Body of pancreas (tissue), 4 donors: ENCODE measurements at regions not wholly inside any gene's neighbourhood (a gene's known extent, or its start where the extent isn't known, plus 50 kb on each side); places are given as distances from the start of the nearest gene placed in this dataset.

Experiments
- POLR2A ChIP-seq, 3 donors: fragments of 450-650 bp; IDR thresholded peaks; one replicate each; pipeline ENCODE4 v1.6.1; 2016; ENCODE audit warnings: antibody characterized with exemption in 3 of 3, mild to moderate bottlenecking in 2 of 3
- TF ChIP-seq, protein P1 (sequence below), 7 experiments: fragments of 450-650 bp in 4 of 7; fragments of 200-600 bp in 3 of 7; sonication (generic) in 3 of 7; IDR thresholded peaks; one replicate each; pipeline ENCODE4 v1.5.1; 2016 to 2019; ENCODE audit warnings: antibody characterized with exemption in 7 of 7

DNA sequence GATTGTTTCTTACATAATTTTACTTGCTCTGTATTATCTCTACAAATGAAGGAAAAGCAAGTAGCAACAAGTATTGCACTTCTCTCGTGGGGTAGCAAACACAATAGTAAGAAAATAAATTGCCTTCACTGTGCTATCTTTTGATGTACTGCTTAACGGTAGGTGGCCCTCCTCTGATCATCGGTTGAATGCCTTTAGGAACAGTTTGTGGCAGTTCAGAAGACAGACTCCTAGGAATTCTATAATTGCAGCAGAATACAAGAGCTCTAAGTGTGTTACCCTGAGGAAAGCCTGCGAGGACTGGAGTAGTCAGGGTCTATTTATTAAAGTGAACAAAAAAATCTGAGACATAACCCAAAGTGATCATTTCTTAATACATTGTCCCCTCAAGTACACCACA lies 1135.9 kb downstream of the KCNT2 start:
- TF ChIP-seq, protein P1, sequence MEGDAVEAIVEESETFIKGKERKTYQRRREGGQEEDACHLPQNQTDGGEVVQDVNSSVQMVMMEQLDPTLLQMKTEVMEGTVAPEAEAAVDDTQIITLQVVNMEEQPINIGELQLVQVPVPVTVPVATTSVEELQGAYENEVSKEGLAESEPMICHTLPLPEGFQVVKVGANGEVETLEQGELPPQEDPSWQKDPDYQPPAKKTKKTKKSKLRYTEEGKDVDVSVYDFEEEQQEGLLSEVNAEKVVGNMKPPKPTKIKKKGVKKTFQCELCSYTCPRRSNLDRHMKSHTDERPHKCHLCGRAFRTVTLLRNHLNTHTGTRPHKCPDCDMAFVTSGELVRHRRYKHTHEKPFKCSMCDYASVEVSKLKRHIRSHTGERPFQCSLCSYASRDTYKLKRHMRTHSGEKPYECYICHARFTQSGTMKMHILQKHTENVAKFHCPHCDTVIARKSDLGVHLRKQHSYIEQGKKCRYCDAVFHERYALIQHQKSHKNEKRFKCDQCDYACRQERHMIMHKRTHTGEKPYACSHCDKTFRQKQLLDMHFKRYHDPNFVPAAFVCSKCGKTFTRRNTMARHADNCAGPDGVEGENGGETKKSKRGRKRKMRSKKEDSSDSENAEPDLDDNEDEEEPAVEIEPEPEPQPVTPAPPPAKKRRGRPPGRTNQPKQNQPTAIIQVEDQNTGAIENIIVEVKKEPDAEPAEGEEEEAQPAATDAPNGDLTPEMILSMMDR (IDR thresholded peaks at IDR 0.05): no peak
- no peak for TF ChIP-seq POLR2A (IDR thresholded peaks at IDR 0.05)
